ENCODE measurements at regions not wholly inside any gene's neighbourhood (a gene's known extent, or its start where the extent isn't known, plus 50 kb on each side); places are given as distances from the start of the nearest gene placed in this dataset.

- no peak for TF ChIP-seq POLR2AphosphoS5 (IDR thresholded peaks at IDR 0.05; ENCODE audit: low read depth)
- TF ChIP-seq CTCF (IDR thresholded peaks at IDR 0.05; ENCODE audit: insufficient read depth, low read length): no peak
- no peak for TF ChIP-seq GABPA (IDR thresholded peaks at IDR 0.05; ENCODE audit: low read depth)
- no peak for TF ChIP-seq SPI1 (IDR thresholded peaks at IDR 0.05; ENCODE audit: borderline replicate concordance, low read depth)
- no peak for TF ChIP-seq REST (IDR thresholded peaks at IDR 0.05; ENCODE audit: insufficient replicate concordance, low read depth)
- no peak for DNase-seq (ENCODE audit: low read depth in 1 of 2, low spot score in 1 of 2)
- no peak overlapping the region for H3K4me3 ChIP-seq (replicated peaks; ENCODE audit: insufficient read depth, low read length)
Measured at GRCh38 chr22:47727641-47728040, 965.2 kb downstream of the TBC1D22A start.

GRCh38 chr22:47724751-47725150 lies 962.3 kb downstream of the TBC1D22A start:
- no peak for DNase-seq (ENCODE audit: low read depth in 1 of 2, low spot score in 1 of 2)
- Histone ChIP-seq H3K4me3 (replicated peaks; ENCODE audit: insufficient read depth, low read length) (no peak overlapping the region), H3K27ac (replicated peaks) (no peak overlapping the region), H3K27me3 (ENCODE audit: insufficient read depth, poor library complexity, severe bottlenecking) (no peaks in the 10 kb centered on the region)
- TF ChIP-seq GABPA (IDR thresholded peaks at IDR 0.05; ENCODE audit: low read depth): no peak
- no peak for TF ChIP-seq SPI1 (IDR thresholded peaks at IDR 0.05; ENCODE audit: borderline replicate concordance, low read depth)
- TF ChIP-seq CTCF (IDR thresholded peaks at IDR 0.05; ENCODE audit: insufficient read depth, low read length): no peak
- no peak for TF ChIP-seq REST (IDR thresholded peaks at IDR 0.05; ENCODE audit: insufficient replicate concordance, low read depth)
- TF ChIP-seq POLR2AphosphoS5 (IDR thresholded peaks at IDR 0.05; ENCODE audit: low read depth): no peak

More at GRCh38 chr22:47727641-47728040, 965.2 kb downstream of the TBC1D22A start:
- H3K27me3 ChIP-seq (ENCODE audit: insufficient read depth, poor library complexity, severe bottlenecking): no peaks in the 10 kb centered on the region
- H3K27ac ChIP-seq (replicated peaks): no peak overlapping the region

GRCh38 chr22:47724030-47724429 lies 961.6 kb downstream of the TBC1D22A start:
- TF ChIP-seq SPI1 (IDR thresholded peaks at IDR 0.05; ENCODE audit: borderline replicate concordance, low read depth): no peak
- TF ChIP-seq GABPA (IDR thresholded peaks at IDR 0.05; ENCODE audit: low read depth): no peak
- TF ChIP-seq POLR2AphosphoS5 (IDR thresholded peaks at IDR 0.05; ENCODE audit: low read depth): no peak
- TF ChIP-seq CTCF (IDR thresholded peaks at IDR 0.05; ENCODE audit: insufficient read depth, low read length): no peak
- TF ChIP-seq REST (IDR thresholded peaks at IDR 0.05; ENCODE audit: insufficient replicate concordance, low read depth): no peak
- DNase-seq (ENCODE audit: low read depth in 1 of 2, low spot score in 1 of 2): no peak
- Histone ChIP-seq H3K27me3 (ENCODE audit: insufficient read depth, poor library complexity, severe bottlenecking) (no peaks in the 10 kb centered on the region), H3K4me3 (replicated peaks; ENCODE audit: insufficient read depth, low read length) (no peak overlapping the region), H3K27ac (replicated peaks) (no peak overlapping the region)

All from HL-60 (cell line).